ENCODE measurements at regions not wholly inside any gene's neighbourhood (a gene's known extent, or its start where the extent isn't known, plus 50 kb on each side); places are given as distances from the start of the nearest gene placed in this dataset.
A peak's percentile ranks its signal among the peaks of the same experiment; 100 is the strongest.

- H3K4me1 ChIP-seq (ENCODE audit: control insufficient read depth, insufficient read depth, low read length): no peaks in the 10 kb centered on the region
- no peaks in the 10 kb centered on the region for H3K27me3 ChIP-seq (replicated peaks; ENCODE audit: control insufficient read depth, insufficient read depth, low read length)
- H3K4me3 ChIP-seq (ENCODE audit: low read length): no peak overlapping the region
- DNase-seq (ENCODE audit: low read depth): no peak
- H3K9me3 ChIP-seq (ENCODE audit: control insufficient read depth, low read length): peaks cover 64% of the 10 kb centered on the region
- no peak overlapping the region for H3K9ac ChIP-seq (ENCODE audit: low read length)
- no peaks in the 10 kb centered on the region for H3K36me3 ChIP-seq (ENCODE audit: control insufficient read depth, insufficient read depth, low read length, severe bottlenecking)
These were observed 303.0 kb upstream of the RTL1 start for GRCh38 chr14:101206556-101206955.

DNA sequence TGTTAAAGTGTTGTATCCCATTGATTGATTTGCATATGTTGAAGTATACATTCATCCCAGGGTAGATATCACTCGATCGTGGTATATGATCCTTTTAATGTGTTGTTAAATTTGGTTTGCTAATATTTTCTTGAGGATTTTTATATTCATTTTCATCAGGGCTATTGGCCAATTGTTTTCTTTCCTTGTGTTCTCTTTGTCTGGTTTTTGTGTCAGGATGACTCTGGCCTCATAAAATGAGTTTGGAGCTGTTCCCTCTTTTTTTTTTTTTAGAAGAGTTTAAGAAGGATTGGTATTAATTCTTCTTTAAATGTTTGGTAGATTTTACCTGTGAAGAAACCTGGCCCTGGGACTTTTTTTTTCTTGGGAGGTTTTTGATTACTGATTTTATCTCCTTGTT lies 303.5 kb upstream of the RTL1 start:
- Histone ChIP-seq H3K36me3 (ENCODE audit: control insufficient read depth, insufficient read depth, low read length, severe bottlenecking) (no peaks in the 10 kb centered on the region), H3K4me3 (ENCODE audit: low read length) (no peak overlapping the region), H3K9ac (ENCODE audit: low read length) (no peak overlapping the region), H3K4me1 (ENCODE audit: control insufficient read depth, insufficient read depth, low read length) (no peaks in the 10 kb centered on the region), H3K27me3 (replicated peaks; ENCODE audit: control insufficient read depth, insufficient read depth, low read length) (no peaks in the 10 kb centered on the region), H3K9me3 (ENCODE audit: control insufficient read depth, low read length) (peaks cover 68% of the 10 kb centered on the region)
- no peak for DNase-seq (ENCODE audit: low read depth)

- Histone ChIP-seq H3K9me3 (ENCODE audit: control insufficient read depth, low read length) (peaks cover 71% of the 10 kb centered on the region), H3K4me3 (ENCODE audit: low read length) (no peak overlapping the region), H3K36me3 (ENCODE audit: control insufficient read depth, insufficient read depth, low read length, severe bottlenecking) (no peaks in the 10 kb centered on the region), H3K9ac (ENCODE audit: low read length) (no peak overlapping the region), H3K27me3 (replicated peaks; ENCODE audit: control insufficient read depth, insufficient read depth, low read length) (no peaks in the 10 kb centered on the region), H3K4me1 (ENCODE audit: control insufficient read depth, insufficient read depth, low read length) (no peaks in the 10 kb centered on the region)
- no peak for DNase-seq (ENCODE audit: low read depth)
These were observed 304.4 kb upstream of the RTL1 start for GRCh38 chr14:101207897-101208296.

- Histone ChIP-seq H3K9me3 (ENCODE audit: control insufficient read depth, low read length) (peaks cover 58% of the 10 kb centered on the region), H3K36me3 (ENCODE audit: control insufficient read depth, insufficient read depth, low read length, severe bottlenecking) (no peaks in the 10 kb centered on the region), H3K4me1 (ENCODE audit: control insufficient read depth, insufficient read depth, low read length) (no peaks in the 10 kb centered on the region), H3K9ac (ENCODE audit: low read length) (no peak overlapping the region), H3K4me3 (ENCODE audit: low read length) (no peak overlapping the region), H3K27me3 (replicated peaks; ENCODE audit: control insufficient read depth, insufficient read depth, low read length) (no peaks in the 10 kb centered on the region)
- no peak for DNase-seq (ENCODE audit: low read depth)
These were observed 306.1 kb upstream of the RTL1 start for GRCh38 chr14:101209594-101209993.

DNA sequence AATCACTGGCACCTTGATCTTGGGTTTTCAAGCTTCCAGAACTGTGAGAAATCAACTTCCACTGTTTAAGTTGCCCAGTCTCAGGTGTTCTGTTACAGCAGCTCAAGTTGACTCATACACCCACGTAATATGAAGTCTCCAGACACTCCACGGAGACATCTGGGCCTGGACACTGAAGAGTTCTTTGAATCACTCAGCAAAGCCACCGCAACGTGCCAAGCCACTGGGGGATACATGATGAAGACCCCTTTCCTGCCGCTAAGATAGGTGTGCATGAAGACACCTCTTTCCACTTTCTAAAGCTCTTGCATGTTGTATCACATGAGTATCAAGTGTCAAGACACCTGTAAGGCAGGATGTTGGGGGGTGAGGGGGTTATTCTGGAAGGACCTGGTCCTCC lies 311.7 kb upstream of the RTL1 start:
- no peak for DNase-seq (ENCODE audit: low read depth)
- no peaks in the 10 kb centered on the region for H3K36me3 ChIP-seq (ENCODE audit: control insufficient read depth, insufficient read depth, low read length, severe bottlenecking)
- no peaks in the 10 kb centered on the region for H3K4me1 ChIP-seq (ENCODE audit: control insufficient read depth, insufficient read depth, low read length)
- H3K9ac ChIP-seq (ENCODE audit: low read length): no peak overlapping the region
- H3K9me3 ChIP-seq (ENCODE audit: control insufficient read depth, low read length): peaks cover 19% of the 10 kb centered on the region
- peaks cover 6% of the 10 kb centered on the region for H3K27me3 ChIP-seq (replicated peaks; ENCODE audit: control insufficient read depth, insufficient read depth, low read length)
- H3K4me3 ChIP-seq (ENCODE audit: low read length): no peak overlapping the region

DNA sequence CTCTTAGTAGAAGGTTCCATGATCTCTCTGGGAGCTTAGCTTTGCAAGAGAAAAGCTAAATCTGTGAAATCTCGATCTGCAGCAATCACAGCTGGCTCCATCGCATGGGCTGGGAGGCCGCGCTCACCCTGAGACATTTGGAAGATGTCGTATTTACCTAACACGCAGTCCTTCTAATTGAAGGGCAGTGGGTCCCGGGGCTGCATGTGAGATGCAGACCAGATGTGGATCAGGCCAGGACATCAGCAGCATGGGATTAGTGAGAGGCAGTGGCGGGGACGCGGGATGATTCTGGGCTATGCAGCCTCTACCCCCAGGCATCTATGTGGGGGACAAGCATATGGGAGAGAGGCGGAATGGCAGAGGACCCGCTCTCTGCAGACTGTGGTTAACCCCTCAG lies 312.4 kb upstream of the RTL1 start:
- H3K4me3 ChIP-seq (ENCODE audit: low read length): no peak overlapping the region
- no peak overlapping the region for H3K9ac ChIP-seq (ENCODE audit: low read length)

GRCh38 chr14:101216366-101217079 lies 313.0 kb upstream of the RTL1 start:
- H3K9me3 ChIP-seq (ENCODE audit: control insufficient read depth, low read length): peaks cover 12% of the 10 kb centered on the region
- H3K4me1 ChIP-seq (ENCODE audit: control insufficient read depth, insufficient read depth, low read length): no peaks in the 10 kb centered on the region
- no peak for DNase-seq (ENCODE audit: low read depth)
- H3K36me3 ChIP-seq (ENCODE audit: control insufficient read depth, insufficient read depth, low read length, severe bottlenecking): no peaks in the 10 kb centered on the region
- H3K9ac ChIP-seq (ENCODE audit: low read length): no peak overlapping the region
- H3K27me3 ChIP-seq (replicated peaks; ENCODE audit: control insufficient read depth, insufficient read depth, low read length): peaks cover 6% of the 10 kb centered on the region
- H3K4me3 ChIP-seq (ENCODE audit: low read length): no peak overlapping the region

More for the DNA sequence above, 312.4 kb upstream of the RTL1 start:
- Histone ChIP-seq H3K9me3 (ENCODE audit: control insufficient read depth, low read length) (peaks cover 12% of the 10 kb centered on the region), H3K36me3 (ENCODE audit: control insufficient read depth, insufficient read depth, low read length, severe bottlenecking) (no peaks in the 10 kb centered on the region), H3K27me3 (replicated peaks; ENCODE audit: control insufficient read depth, insufficient read depth, low read length) (peaks cover 6% of the 10 kb centered on the region), H3K4me1 (ENCODE audit: control insufficient read depth, insufficient read depth, low read length) (no peaks in the 10 kb centered on the region)
- no peak for DNase-seq (ENCODE audit: low read depth)

- no peaks in the 10 kb centered on the region for H3K4me1 ChIP-seq (ENCODE audit: control insufficient read depth, insufficient read depth, low read length)
- H3K9ac ChIP-seq (ENCODE audit: low read length): no peak overlapping the region
- DNase-seq (ENCODE audit: low read depth): no peak
- no peak overlapping the region for H3K4me3 ChIP-seq (ENCODE audit: low read length)
- no peaks in the 10 kb centered on the region for H3K36me3 ChIP-seq (ENCODE audit: control insufficient read depth, insufficient read depth, low read length, severe bottlenecking)
- peaks cover 8% of the 10 kb centered on the region for H3K9me3 ChIP-seq (ENCODE audit: control insufficient read depth, low read length)
- peaks cover 6% of the 10 kb centered on the region for H3K27me3 ChIP-seq (replicated peaks; ENCODE audit: control insufficient read depth, insufficient read depth, low read length)
These were observed 313.6 kb upstream of the RTL1 start for GRCh38 chr14:101217080-101217463.

DNA sequence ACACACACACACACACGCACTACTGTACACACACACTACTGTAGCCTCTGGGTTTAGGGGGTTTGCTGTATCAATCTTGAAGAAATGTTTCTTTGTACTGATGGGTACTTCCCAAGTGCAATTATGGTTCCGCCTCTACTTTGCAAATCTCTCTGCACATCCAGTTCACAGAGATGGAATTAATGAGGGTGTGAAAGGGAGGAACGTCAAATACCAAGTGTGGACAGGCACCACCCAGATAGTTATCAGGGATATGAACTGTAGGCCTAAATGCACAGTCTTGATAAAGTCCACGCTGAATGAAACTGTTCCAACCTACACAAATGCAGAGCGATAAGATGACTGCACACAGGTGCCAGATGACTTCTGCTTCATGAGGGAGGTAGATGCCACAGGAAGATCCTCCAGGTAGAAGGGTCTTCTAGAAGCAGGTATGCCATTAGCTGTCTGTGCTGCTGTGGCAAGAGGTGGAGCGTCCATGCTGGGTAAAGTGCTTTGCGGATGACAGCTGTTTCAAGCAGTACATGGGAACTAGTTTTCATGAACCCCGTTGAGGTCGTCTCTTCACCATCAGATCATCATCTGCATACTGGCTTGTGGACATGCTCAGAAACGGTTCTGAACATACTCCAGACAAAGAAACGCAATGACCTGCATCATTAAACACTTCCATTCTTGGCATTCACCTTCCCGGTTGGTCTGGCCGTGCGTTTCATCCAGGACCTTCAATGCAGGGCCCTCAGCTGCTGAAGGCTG lies 314.3 kb upstream of the RTL1 start:
- H3K9me3 ChIP-seq (ENCODE audit: control insufficient read depth, low read length): peaks cover 5% of the 10 kb centered on the region
- H3K4me1 ChIP-seq (ENCODE audit: control insufficient read depth, insufficient read depth, low read length): no peaks in the 10 kb centered on the region
- no peak overlapping the region for H3K4me3 ChIP-seq (ENCODE audit: low read length)
- H3K36me3 ChIP-seq (ENCODE audit: control insufficient read depth, insufficient read depth, low read length, severe bottlenecking): no peaks in the 10 kb centered on the region
- DNase-seq (ENCODE audit: low read depth): no peak
- peaks cover 8% of the 10 kb centered on the region for H3K27me3 ChIP-seq (replicated peaks; ENCODE audit: control insufficient read depth, insufficient read depth, low read length)
- H3K9ac ChIP-seq (ENCODE audit: low read length): no peak overlapping the region

GRCh38 chr14:101219896-101220703 lies 316.6 kb upstream of the RTL1 start:
- Histone ChIP-seq H3K27me3 (replicated peaks; ENCODE audit: control insufficient read depth, insufficient read depth, low read length) (peaks cover 17% of the 10 kb centered on the region), H3K4me3 (ENCODE audit: low read length) (no peak overlapping the region), H3K9me3 (ENCODE audit: control insufficient read depth, low read length) (peaks cover 4% of the 10 kb centered on the region), H3K9ac (ENCODE audit: low read length) (no peak overlapping the region), H3K4me1 (ENCODE audit: control insufficient read depth, insufficient read depth, low read length) (no peaks in the 10 kb centered on the region), H3K36me3 (ENCODE audit: control insufficient read depth, insufficient read depth, low read length, severe bottlenecking) (no peaks in the 10 kb centered on the region)
- peak; percentile 50 for DNase-seq (ENCODE audit: low read depth)

- H3K9me3 ChIP-seq (ENCODE audit: control insufficient read depth, low read length): no peaks in the 10 kb centered on the region
- no peaks in the 10 kb centered on the region for H3K36me3 ChIP-seq (ENCODE audit: control insufficient read depth, insufficient read depth, low read length, severe bottlenecking)
- no peak overlapping the region for H3K4me3 ChIP-seq (ENCODE audit: low read length)
- H3K27me3 ChIP-seq (replicated peaks; ENCODE audit: control insufficient read depth, insufficient read depth, low read length): peaks cover 18% of the 10 kb centered on the region
- H3K9ac ChIP-seq (ENCODE audit: low read length): no peak overlapping the region
- H3K4me1 ChIP-seq (ENCODE audit: control insufficient read depth, insufficient read depth, low read length): no peaks in the 10 kb centered on the region
- DNase-seq (ENCODE audit: low read depth): no peak
These were observed 317.5 kb upstream of the RTL1 start for GRCh38 chr14:101220921-101221510.

All from adipocyte (in vitro differentiated cells).